ENCODE measurements at regions not wholly inside any gene's neighbourhood (a gene's known extent, or its start where the extent isn't known, plus 50 kb on each side); places are given as distances from the start of the nearest gene placed in this dataset.

- 54 to 73% (median 68%) methylated on average over 3 to 4 of the region's 4 CpGs for WGBS, 5 donors
- intact Hi-C loops (cut with DNase I; ENCODE audit: low total_unique reads): loop anchor here (5.0 kb wide), 1 partner anchor 276 kb away; no protein-coding TSS in a partner anchor
- TF ChIP-seq POLR2AphosphoS5 (IDR thresholded peaks at IDR 0.05) (no peak), CTCF (IDR thresholded peaks at IDR 0.05 in 8 of 11, conservative IDR thresholded peaks at IDR 0.05 in 3 of 11) (peak in 9 of 11 experiments; percentile 8 to 48 (median 29))
- no peaks in the 10 kb centered on the region for H3K36me3 ChIP-seq
- no peak overlapping the region for H3K27ac ChIP-seq
- H3K27me3 ChIP-seq (replicated peaks in 1 of 7): no peaks in the 10 kb centered on the region
- no peaks in the 10 kb centered on the region for H3K4me1 ChIP-seq
- no peak for DNase-seq
- peaks cover 3 to 16% (median 11%) of the 10 kb centered on the region in 8 donors for H3K9me3 ChIP-seq
- H3K4me3 ChIP-seq: no peak overlapping the region
These were observed 149.6 kb upstream of the GNAO1 start for GRCh38 chr16:56041556-56042140.

- Histone ChIP-seq H3K9me3 (peaks cover 3 to 24% (median 18%) of the 10 kb centered on the region in 8 donors), H3K27ac (no peak overlapping the region), H3K36me3 (no peaks in the 10 kb centered on the region), H3K27me3 (replicated peaks in 1 of 7) (no peaks in the 10 kb centered on the region), H3K4me3 (no peak overlapping the region), H3K4me1 (no peaks in the 10 kb centered on the region)
- intact Hi-C loops (cut with DNase I; ENCODE audit: low total_unique reads): no loop called here
- WGBS, 5 donors: 57 to 70% (median 61%) methylated on average over 3 of the region's 3 CpGs
- DNase-seq: no peak
- no peak for TF ChIP-seq POLR2A (IDR thresholded peaks at IDR 0.05)
- no peak for TF ChIP-seq CTCF (IDR thresholded peaks at IDR 0.05 in 8 of 11, conservative IDR thresholded peaks at IDR 0.05 in 3 of 11)
- no peak for TF ChIP-seq POLR2AphosphoS5 (IDR thresholded peaks at IDR 0.05)
These were observed 152.7 kb upstream of the GNAO1 start for GRCh38 chr16:56038564-56039098.

GRCh38 chr16:56032072-56032471 is 156.9 kb upstream of the CES5A start:
- DNase-seq: no peak
- H3K4me1 ChIP-seq: no peaks in the 10 kb centered on the region
- intact Hi-C loops (cut with DNase I; ENCODE audit: low total_unique reads): no loop called here
- 74 to 84% (median 76%) methylated on average over 1 of the region's 1 CpG for WGBS, 5 donors
- no peaks in the 10 kb centered on the region for H3K36me3 ChIP-seq
- H3K4me3 ChIP-seq: no peak overlapping the region
- TF ChIP-seq POLR2A (IDR thresholded peaks at IDR 0.05): no peak
- TF ChIP-seq CTCF (IDR thresholded peaks at IDR 0.05 in 8 of 11, conservative IDR thresholded peaks at IDR 0.05 in 3 of 11): no peak
- no peak for TF ChIP-seq POLR2AphosphoS5 (IDR thresholded peaks at IDR 0.05)
- peaks cover 0 to 12% (median 0%) of the 10 kb centered on the region in 7 donors for H3K27me3 ChIP-seq (replicated peaks in 1 of 7)
- peaks cover 3 to 12% (median 10%) of the 10 kb centered on the region in 8 donors for H3K9me3 ChIP-seq
- H3K27ac ChIP-seq: no peak overlapping the region

GRCh38 chr16:56029026-56029425 is 153.9 kb upstream of the CES5A start:
- H3K27me3 ChIP-seq (replicated peaks in 1 of 7): peaks cover 0 to 15% (median 0%) of the 10 kb centered on the region in 7 donors
- no peak overlapping the region for H3K27ac ChIP-seq
- intact Hi-C loops (cut with DNase I; ENCODE audit: low total_unique reads): no loop called here
- no peak for DNase-seq
- H3K4me1 ChIP-seq: no peaks in the 10 kb centered on the region
- no peak for TF ChIP-seq POLR2A (IDR thresholded peaks at IDR 0.05)
- TF ChIP-seq POLR2AphosphoS5 (IDR thresholded peaks at IDR 0.05): no peak
- no peak for TF ChIP-seq CTCF (IDR thresholded peaks at IDR 0.05 in 8 of 11, conservative IDR thresholded peaks at IDR 0.05 in 3 of 11)
- H3K36me3 ChIP-seq: no peaks in the 10 kb centered on the region
- H3K4me3 ChIP-seq: no peak overlapping the region
- no peaks in the 10 kb centered on the region for H3K9me3 ChIP-seq

Data from spleen (tissue), 11 donors.